CD1c-positive myeloid dendritic cell (primary cell): ENCODE measurements at regions not wholly inside any gene's neighbourhood (a gene's known extent, or its start where the extent isn't known, plus 50 kb on each side); places are given as distances from the start of the nearest gene placed in this dataset.

Experiments
- DNase-seq: peaks from one replicate; pipeline ENCODE4 v3.0.0-alpha.2; 2016; ENCODE audit errors: extremely low spot score

DNA sequence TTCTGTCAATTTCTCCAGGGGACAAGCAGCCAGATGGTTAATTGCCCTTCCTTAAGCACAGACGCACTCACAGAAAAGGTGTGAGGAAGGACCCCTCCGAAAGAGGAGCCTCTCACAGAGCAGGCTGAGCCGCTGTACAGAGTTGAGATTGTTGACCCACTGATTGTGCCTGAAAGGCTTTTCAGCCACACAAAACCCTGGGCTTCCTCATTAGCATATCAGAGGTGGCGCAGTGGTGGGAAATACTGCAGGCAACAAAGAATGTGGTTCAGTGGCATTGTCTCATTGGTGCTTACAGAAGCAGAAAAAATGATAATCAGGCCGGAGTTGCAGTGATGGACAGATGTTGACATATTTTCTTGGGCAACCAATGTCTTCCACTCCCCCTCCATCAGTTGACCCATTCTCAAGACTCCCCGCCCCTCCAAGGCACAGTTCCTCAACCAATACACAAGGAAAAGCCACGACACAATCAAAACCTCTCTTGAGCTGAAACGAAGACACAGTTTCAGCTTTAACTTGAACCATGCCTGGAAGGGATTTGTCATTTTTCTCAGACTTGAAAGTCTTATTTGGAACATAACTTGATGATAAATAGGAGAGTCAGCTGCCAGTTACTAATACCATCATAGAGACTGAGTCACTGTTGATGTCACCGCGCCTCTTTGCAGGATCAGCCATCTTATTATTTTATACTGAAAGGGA, 53.1 kb downstream of the ATXN3L start:
- DNase-seq: no peak

DNA sequence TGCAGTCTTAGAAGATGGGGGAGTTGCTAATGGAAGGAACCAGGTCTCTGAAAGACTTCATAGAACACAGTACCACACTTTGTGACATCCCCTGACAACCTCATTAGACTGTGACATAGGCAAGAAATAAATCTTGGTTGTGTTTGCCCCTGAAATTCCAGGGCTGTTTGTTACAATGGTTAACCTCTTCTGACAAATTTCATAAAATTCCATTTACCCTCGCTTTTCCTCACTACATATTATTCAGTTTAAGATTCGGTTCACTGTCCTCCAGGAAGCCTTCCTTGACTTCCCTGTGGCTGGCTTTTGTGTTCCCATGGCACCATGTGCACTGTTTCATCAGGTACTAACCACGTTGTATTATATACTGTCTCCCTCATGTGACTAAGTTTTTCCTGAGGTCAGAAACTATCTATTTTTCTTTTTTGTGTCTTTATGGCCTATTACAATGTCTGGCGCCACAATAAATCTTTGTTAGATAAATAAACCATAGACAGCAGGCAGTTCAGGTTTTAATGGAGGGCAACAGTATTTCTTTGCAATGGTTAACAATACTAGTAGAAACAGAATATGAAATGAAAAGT, 54.2 kb downstream of the ATXN3L start:
- no peak for DNase-seq

DNA sequence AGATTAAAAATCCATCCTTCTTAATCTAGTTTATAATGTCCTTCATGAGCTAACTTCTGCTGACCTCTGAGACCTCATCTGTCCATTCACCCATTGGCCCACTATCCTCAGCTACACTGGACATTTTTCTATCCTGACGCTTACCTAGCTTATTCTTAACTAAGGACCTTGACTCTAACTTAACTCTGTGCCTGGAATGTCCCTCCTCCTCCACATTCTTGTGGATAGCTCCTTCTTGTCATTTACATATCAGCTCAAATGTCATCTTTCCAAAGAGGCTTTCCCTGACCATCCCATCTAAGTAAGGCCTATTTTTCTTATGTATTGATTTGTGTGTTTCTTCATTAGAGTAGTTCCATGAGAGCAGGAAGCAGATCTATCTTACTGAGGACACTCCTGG, 54.7 kb downstream of the ATXN3L start:
- DNase-seq: no peak

DNA sequence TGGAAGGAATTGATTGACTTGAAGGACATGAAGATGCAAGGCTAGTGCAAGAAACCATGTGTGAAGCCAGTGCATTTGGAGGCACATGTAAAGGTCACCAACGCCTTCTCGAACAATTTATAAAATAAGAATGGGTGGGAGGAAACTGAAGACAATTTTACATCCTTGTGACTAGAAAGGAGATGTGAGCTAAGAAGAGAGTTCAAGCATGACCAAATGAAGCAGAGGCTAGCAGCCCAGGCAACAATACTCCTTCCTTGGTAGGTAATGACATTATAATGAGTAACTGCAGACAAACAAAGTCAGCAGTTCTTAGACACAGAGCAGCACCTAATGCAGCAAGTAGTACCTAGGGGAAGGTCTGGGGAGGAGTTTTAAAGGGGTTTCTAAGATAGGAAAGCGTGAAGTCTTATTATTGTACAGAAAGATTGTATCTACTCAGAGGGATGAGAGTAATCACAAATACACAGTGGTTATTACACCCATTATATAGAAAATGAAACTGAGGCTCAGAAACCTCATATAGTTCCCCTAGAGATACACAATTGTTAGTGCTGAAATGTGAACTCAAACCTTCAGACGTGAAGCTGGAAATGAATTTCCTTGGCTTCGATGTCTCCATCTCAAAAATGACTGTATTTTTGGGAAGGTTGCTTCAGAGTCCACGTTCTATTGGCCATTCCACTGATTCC, 56.1 kb downstream of the ATXN3L start:
- no peak for DNase-seq

DNA sequence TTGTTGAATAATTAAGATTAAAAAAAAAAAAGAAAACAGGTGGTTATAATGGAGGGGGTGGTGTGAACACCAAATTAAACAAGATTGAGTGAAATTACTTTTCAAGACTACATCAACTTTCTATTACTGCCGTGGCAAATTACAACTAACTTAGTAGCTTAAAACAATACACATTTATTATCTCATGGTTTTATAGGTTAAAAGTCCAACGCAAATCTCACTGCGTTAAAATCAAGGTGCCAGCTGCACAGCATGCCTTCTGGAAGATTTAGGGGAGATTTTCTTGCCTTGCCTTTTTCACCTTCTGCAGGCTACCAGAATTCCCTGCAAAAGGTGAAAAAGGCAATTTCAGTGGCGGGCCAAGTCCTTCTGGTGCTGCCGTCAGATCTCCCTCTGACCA, 58.5 kb downstream of the ATXN3L start:
- DNase-seq: no peak

DNA sequence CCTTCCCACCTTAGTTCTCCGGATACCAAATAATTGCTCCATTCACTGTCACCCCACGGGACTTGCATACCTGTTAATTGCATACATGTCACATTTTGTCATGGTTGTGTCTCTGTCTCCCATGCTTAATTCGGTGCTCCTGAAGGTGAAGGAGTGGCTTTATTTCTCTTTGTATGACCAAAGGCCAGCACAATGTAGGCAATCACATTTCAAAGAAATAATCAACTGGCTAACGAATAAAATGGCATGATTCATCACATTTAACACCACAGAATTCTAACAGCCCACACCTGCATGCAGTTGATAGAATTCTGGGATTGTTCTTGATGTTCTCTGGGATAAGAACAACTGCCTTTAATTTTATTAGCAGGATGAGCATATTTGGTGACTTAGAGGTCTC, 59.3 kb downstream of the ATXN3L start:
- DNase-seq: no peak

DNA sequence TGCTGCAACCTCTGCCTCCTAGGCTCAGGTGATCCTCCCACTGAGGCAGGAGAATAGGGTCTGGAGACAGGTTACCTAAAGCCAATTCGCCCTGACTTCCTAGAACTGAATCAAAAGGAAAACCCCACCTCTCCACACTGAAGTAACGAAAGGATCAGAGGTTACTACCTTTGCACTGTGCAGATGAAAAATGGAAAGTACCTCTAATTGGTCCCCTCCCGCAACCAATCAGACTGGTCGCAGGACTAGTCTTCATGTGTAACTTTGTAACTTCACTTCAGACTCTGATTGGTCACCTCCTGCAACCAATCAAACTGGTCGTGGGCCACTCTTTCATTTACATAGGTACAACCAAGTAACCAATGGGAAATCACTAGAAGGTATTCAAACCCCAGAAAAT, 61.1 kb downstream of the ATXN3L start:
- no peak for DNase-seq

DNA sequence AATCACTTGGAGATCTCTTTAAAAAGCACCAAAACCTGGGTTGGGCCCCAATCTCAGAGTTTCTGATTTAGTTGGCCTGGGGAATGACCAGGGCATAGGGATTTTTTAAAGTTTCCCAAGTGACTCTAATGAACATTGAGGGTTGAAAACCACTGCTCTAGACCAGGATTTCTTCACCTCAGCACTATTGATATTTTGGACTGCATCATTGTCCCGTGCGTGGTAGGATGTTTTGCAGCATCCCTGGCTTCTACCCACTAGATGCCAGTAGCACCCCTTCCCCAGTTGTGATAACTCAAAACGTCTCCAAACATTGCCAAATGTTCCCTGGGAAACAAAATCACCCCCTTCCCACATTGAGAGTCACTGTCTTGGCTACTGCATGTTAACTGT, 61.8 kb downstream of the ATXN3L start:
- no peak for DNase-seq

DNA sequence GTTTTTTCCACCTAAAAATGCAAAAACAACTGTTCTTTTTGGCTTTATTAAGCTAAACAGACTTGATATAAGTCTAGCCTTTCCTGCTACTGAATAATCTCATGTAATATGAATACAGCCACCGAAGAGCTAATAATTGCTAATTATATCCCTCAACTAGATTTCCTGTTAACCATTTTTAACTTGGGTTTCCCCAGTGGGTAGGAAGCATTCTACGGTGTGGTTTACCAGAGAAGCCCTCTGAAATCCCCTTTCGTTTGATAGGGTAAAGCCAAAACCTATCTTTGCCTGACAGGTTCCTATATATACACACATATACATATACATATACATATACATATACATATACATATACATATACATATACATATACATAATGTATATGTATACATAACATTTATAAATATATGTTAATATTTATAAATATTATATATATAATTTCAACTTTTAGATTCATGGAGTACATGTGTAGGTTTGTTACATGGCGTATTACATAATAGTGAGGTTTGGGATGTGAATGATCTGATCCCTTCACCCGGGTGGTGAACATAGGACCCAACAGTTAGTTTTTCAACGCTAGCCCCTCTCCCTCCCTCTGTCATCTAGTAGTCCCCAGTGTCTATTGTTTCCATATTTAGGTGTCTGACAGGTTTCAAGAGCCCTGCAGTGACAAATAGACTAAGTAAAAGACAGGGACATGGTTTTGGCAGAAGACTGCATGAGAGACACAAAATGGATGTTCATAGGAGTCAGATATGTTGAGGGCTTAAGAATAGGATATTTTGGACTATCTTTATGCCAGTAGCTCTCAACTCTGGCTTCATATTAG, 62.4 kb downstream of the ATXN3L start:
- DNase-seq: no peak

DNA sequence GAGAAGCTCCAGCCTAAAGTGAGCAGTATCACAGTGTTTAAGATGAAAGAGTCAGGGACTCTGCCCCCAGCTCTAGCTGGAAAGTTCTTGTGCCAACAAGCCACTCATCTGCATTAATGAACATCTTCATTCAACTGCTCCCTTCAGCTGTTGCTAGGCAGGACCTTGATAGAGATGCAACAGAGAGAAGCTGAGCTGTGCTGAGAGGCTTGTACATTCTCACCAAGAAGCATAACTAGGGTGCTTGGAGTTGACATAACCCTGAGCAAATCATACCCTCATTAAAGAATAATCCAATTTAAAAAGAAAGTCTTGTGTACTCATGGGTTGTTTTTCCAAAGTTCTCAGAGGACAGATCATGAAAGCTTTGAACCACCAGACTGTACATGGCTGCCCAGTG, 63.2 kb downstream of the ATXN3L start:
- no peak for DNase-seq

DNA sequence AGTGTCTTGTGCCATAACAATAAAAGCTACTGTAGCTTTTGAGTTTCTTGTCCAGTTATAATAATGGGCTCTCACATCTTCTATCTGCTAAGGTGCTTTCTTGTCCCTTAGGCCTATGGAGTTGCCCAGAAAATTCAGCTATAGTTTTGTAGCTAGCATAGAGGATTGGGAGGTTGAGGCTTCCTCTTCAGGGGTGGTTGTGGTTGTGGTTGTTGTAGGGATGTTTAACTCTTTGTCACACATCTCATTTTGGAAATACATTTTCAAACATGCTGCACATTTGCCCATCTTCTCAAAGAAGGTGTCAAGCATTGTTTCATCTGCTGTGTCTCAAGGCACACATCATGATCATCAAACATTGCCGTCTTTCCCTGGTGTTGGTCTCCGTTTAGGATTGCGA, 65.0 kb downstream of the ATXN3L start:
- DNase-seq: no peak

DNA sequence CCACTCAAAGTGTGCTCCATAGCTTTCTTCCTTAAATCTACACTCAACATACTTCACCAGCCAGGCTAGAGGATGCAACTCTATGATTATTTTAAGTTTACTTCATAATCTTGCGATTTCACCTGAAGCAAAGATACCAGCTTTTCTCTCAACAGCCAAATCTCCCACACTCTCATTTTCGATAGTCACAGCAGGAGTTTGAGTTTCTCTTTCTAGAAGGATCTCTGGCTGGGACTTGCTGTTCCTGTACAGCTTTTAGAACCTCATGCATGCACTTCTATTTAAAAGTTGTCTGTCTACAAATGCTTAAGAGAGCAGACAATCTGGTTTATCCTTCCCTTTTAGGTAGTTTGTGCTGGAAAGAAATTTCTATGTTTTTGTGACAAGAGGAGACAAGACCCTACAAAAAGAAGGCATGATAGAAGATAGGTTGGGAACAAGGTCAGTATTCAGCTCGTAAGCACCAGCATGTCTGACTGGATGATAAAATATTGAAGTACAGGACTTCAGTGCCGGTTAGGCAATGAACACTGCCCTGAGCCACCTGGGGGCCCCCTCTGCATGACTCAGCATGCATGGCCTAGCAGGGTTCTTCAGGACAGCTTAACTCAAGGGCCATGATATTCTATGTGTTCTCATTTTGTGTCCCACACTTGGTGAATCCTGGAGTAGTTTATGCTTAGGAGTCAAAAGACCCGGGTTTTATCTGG, 65.6 kb downstream of the ATXN3L start:
- DNase-seq: no peak

DNA sequence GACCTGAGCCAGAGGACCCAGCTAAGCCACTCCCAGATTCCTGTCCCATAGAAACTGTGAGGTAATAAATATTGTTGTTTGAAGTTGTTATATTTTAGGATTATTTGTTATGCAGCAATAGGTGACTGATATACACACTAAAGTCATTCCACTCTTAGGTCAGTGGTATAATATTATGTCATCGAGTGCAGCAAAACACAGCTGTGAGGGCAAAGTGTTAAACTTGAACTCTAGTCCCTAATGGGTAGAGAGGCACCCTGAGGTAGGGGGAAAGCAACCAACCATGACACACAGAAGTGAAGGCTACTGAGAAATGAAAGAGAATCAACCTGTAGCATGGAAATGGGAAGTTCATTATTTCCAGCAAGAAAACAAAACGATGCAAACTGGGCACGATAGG, 66.6 kb downstream of the ATXN3L start:
- DNase-seq: peak; percentile 13

DNA sequence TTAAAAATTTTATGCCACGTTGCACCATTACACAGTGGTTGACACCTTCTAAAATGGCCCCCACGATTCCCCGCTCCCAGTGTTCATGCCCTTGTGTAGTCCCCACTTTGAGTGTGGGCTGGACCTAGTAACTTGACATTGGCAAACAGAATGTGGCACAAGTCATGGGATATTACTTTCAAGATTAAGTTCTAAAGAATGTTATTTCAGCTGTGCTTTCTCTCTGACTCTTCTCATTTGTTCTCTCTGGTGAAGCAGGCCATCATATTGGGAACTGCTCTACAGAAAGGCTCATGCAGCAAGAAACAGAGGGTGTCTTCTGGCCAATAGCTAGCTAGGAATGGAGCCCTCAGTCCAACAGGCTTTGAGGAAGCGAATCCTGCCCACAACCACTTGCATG, 67.1 kb downstream of the ATXN3L start:
- no peak for DNase-seq

DNA sequence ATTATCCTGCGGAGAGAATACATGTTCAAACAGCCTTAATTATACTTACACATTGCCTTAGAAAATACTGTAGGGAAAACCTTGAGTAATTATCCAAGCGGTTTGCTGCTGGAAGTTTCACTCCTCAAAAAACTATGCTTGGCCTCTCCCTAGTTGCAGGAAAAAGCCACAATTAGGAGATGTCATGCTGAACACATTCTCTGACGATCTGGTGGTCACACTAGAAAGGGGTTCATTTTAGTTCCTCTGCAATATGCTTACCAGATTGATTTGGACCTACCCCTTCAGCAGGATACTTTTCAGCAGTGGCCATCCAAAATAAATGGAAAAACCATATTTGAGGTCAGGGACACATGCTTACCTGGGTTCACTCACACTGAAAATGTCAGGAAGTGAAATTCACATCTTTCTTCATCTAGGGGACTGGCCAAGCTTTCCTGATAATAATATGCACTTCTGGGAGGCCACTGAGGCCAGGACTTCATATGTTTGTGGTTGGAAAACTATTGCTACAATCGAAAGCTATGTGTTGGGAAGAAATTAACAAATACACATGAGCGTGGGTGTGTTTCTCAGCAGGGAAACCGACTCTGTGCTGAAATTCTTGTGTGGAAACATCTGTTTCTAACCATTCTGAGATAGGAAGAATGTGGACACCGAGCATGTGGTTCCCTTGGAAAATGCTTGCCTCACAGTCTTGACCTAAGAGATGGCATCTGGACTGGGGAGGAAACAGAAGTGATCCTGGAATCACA, 68.8 kb downstream of the ATXN3L start:
- DNase-seq: peak; percentile 86

DNA sequence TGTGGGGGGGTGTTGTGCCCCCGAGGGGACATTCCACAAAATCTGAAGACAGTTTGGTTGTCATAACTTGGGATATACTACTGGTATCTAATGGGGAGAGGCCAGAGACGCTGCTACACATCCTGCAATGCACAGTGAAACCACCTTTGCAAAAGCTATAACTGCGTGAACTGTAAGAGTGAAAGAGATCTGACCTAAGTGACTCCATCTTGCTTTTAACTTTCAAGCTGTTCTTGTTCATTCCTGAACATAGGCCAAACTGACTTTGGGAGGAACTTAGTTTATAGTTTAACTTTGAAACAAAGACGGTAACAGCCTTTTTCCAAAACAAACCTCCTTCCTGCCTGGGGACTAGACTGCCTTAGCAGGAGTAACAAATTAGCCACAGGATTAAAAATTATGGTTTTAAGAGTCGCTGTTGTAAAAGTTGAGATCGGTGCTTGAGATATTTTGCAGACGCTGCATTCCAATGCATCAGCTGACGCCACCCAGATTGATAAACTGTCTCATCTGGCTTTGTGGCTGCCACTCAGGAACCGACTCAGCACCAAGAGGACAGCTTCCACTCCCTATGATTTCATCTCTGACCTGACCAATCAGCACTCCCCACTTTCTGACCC, 70.9 kb downstream of the ATXN3L start:
- no peak for DNase-seq

DNA sequence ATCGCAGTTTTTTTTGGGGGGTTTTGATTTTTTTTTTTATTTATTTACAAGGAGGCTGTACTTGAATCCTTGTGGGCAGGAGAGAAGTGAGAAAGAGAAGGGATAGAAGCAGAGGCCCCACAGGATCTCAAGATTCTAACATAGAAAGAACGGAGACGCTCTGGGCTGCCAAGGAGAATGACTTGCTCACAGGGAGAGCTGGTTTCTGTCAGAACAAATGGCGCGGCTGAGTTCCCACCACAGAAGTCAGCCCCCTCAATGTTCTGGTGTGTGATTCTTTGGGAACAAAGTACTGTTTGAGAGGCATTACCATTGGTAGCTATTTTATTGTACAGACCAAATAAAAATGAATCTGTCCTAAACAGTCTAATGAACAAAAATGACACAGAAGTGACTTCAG, 80.6 kb downstream of the ATXN3L start:
- no peak for DNase-seq

DNA sequence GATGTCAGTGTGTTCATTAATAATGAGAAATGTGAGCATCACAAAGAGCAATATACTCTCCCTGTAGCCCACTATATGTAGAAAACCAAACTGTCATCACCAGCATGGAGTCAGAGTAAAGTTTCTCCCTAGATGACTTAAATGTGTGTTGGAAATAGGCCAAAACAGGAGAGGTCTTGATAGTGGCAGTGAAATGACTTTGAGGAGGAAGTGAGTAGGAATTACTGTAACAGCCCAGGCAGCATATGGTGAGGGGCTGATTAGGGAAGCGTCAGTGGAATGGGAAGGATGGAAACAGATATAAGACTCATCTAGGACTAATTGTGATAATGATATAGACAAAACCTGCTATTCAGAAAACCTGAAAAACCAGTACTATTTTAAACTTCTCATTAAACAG, 83.9 kb downstream of the ATXN3L start:
- peak; percentile 19 for DNase-seq

DNA sequence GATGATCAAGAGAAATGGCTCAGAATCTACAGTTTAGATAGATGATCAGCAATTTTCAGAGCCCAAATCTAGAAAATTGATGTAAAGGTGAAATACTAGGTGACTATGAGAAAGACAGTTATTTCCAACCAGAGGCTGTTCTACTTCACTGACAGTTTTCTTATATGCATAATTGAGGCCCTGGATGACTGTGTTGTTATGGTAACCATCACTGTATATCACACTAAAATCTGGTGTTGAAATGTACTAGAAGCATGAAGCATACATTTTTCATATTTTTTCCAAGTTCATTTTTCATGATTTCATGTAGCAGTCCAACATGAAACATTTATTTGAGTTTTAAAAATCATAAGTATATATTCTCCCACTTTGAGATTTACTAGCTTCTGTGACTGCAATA, 87.4 kb downstream of the ATXN3L start:
- DNase-seq: no peak

DNA sequence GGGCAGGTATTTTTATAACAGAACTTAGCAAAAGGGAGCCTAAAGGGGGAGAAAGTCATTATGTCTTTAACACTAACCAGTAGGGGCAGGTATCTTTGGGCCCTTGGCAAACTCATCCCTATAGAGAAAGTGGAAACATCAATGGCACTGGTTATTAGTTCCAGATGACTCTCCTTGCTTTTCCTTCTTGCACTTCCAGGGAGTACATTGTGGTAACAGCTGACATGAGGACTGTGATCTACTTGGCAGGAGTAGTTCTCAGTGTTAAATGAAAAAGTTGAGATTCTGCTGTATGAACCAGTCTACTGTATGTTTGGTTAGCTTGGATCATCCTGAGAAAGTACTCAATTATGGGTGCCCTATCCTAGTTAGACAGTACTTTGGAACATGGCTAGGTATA, 93.6 kb downstream of the ATXN3L start:
- no peak for DNase-seq
